Mesothelial cell of epicardium (in vitro differentiated cells): ENCODE measurements at regions not wholly inside any gene's neighbourhood (a gene's known extent, or its start where the extent isn't known, plus 50 kb on each side); places are given as distances from the start of the nearest gene placed in this dataset.
A peak's percentile ranks its signal among the peaks of the same experiment; 100 is the strongest.

Experiments
- DNase-seq, 2 experiments: peaks; one replicate each; pipeline ENCODE4 v3.0.0; 2021; ENCODE audit warnings: low spot score in 2 of 2; ENCODE audit not compliant: unreplicated experiment in 2 of 2
- H3K27ac Mint-ChIP-seq: 2 replicates; pipeline ENCODE4 v1.8.0; 2021; ENCODE audit warnings: mixed read lengths
- H3K27me3 Mint-ChIP-seq: 2 replicates; pipeline ENCODE4 v1.8.0; 2021; ENCODE audit warnings: low read depth, mixed read lengths
- H3K36me3 Mint-ChIP-seq: 2 replicates; pipeline ENCODE4 v1.8.0; 2021; ENCODE audit warnings: mixed read lengths
- H3K4me1 Mint-ChIP-seq: 2 replicates; pipeline ENCODE4 v1.8.0; 2021; ENCODE audit warnings: mixed read lengths
- H3K4me3 Mint-ChIP-seq: 2 replicates; pipeline ENCODE4 v1.8.0; 2021; ENCODE audit warnings: mild to moderate bottlenecking, moderate library complexity, mixed read lengths
- H3K9me3 Mint-ChIP-seq: 2 replicates; pipeline ENCODE4 v1.8.0; 2021; ENCODE audit warnings: mixed read lengths
- TF ChIP-seq, protein P1 (sequence below): fragments of 200-600 bp; sonication (generic); IDR thresholded peaks from one replicate; pipeline ENCODE4 v1.5.0; 2021; ENCODE audit warnings: antibody characterized with exemption; ENCODE audit not compliant: unreplicated experiment

DNA sequence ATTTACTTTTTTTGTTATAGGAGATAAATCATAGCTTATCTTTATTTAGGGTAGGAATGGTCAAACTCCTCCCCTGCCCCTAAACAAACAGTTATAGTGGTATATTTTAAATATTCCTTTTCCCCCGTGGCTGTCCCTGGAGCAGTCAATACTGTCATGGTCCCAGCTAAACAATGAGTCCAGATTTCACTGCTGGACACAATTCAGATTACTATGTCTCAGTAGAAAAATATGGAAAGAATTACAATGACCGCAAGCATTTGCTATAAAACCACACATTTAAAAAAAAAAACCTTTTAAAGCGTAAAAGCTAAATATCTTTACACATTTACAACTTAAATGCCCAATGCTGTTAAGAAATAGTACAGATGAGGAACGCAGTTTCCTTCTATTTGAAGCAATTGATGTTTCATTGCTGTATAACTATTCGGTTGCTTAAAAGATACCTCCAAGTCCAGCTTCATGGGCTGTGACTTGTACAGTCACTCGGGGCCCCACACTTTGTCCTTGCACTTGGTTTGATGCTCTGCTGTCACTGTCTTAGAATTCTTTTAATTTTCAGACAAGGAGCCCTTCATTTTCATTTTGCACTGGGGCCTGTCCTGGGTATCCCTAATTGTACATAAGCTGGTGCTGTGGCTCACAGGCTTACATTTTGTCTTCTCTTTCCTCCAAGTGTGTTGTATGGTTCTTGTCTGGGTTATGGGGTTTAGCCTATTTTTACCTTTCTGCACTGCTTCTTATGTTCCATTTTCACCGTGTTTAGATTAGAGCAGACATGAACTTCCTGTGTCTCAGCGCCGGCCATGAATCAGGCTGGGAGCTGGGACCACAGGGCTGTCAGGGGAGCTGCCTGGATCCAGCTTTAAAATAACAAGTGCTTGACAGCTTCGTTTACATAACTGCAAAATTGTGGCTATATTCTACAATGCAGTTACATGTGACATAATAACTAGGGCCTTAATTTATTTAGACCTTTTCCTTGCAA is 530.2 kb upstream of the FZD8 start:
- H3K36me3 Mint-ChIP-seq = no peaks in the 10 kb centered on the region
- peaks cover 7% of the 10 kb centered on the region for H3K9me3 Mint-ChIP-seq
- peak overlapping the region; percentile 87 for H3K27ac Mint-ChIP-seq
- TF ChIP-seq, protein P1, sequence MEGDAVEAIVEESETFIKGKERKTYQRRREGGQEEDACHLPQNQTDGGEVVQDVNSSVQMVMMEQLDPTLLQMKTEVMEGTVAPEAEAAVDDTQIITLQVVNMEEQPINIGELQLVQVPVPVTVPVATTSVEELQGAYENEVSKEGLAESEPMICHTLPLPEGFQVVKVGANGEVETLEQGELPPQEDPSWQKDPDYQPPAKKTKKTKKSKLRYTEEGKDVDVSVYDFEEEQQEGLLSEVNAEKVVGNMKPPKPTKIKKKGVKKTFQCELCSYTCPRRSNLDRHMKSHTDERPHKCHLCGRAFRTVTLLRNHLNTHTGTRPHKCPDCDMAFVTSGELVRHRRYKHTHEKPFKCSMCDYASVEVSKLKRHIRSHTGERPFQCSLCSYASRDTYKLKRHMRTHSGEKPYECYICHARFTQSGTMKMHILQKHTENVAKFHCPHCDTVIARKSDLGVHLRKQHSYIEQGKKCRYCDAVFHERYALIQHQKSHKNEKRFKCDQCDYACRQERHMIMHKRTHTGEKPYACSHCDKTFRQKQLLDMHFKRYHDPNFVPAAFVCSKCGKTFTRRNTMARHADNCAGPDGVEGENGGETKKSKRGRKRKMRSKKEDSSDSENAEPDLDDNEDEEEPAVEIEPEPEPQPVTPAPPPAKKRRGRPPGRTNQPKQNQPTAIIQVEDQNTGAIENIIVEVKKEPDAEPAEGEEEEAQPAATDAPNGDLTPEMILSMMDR = no peak
- peaks cover 33% of the 10 kb centered on the region for H3K4me1 Mint-ChIP-seq
- no peak for DNase-seq
- H3K4me3 Mint-ChIP-seq = peak overlapping the region; percentile 2
- H3K27me3 Mint-ChIP-seq = no peaks in the 10 kb centered on the region

DNA sequence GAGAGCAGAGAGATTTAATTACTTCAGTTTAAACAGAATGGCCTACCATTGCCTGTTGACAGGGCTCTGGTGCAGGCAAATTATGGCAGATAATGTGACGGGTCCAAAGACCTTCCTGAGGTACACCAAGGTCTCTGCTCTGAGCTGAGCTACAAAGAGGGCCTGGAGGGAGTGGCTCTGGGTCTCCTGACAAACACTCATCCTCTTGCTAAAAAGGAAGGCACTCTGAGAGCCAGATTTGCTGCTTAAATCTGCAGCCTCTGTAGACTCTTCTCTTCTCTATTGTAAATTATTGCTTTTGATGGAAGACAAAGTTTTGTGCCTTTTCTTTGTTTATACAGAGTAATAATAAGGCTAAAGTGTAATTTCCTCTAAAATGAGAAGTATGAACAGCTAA is 529.5 kb upstream of the FZD8 start:
- peaks cover 7% of the 10 kb centered on the region for H3K9me3 Mint-ChIP-seq
- H3K4me1 Mint-ChIP-seq = peaks cover 33% of the 10 kb centered on the region
- peak overlapping the region; percentile 87 for H3K27ac Mint-ChIP-seq
- TF ChIP-seq, protein P1 = no peak
- no peak for DNase-seq
- no peak overlapping the region for H3K4me3 Mint-ChIP-seq
- no peaks in the 10 kb centered on the region for H3K27me3 Mint-ChIP-seq
- no peaks in the 10 kb centered on the region for H3K36me3 Mint-ChIP-seq

DNA sequence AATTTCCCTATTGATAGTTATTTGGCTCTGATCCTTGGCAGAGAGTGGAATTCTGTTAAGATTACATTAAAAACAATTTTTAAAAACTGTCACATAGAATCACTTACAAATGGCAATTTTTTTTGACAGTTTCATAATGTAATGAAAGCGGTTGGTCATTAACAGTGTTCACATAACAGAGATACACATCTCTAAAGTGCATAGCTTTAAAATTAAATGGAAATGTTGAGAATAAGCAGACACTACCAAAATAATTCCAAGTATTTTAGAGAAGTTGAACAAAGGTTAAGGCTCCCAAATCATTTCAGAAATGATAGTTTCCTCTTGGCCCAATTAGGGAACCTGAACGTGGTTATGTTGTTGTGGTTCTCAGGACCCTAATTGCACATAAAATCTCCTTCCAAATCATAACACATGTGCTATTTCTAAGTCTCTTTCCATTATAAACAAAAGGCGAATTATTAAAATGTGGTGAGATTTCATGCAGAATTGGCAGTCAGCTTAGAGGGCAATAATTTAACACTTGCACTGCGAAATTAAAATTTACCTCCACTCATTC is 528.9 kb upstream of the FZD8 start:
- Mint-ChIP-seq H3K9me3 (peaks cover 6% of the 10 kb centered on the region), H3K4me1 (peaks cover 33% of the 10 kb centered on the region), H3K36me3 (no peaks in the 10 kb centered on the region), H3K27ac (peak overlapping the region; percentile 87), H3K4me3 (no peak overlapping the region), H3K27me3 (no peaks in the 10 kb centered on the region)
- TF ChIP-seq, protein P1 = no peak
- no peak for DNase-seq

DNA sequence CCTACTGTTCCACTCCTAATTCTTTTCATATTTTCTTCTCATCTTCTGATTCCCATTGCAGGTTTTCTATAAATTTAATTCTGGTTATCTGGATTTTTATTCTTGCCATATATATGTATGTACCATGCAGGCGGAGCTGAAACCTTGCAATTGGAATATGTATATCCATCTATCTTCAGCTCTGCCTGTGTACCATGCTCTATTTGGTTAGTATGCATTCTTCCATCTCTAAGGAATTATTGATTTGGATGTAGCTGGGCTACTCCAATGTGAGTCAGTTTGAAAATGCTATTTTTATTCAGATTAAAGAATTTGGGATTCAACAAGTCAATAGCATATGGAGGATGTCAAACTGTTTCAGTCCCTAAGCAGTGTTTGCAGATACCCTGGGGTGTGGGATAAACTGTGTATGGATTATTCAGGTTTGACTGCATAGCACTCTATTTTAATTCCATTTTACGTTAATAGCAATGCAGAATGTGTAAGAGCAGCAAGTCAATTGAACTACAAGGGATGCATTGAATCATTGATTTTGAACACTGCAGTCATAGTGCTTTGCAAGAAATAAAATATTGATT is 528.1 kb upstream of the FZD8 start:
- Mint-ChIP-seq H3K4me1 (peaks cover 33% of the 10 kb centered on the region), H3K36me3 (no peaks in the 10 kb centered on the region), H3K27me3 (no peaks in the 10 kb centered on the region), H3K9me3 (peaks cover 4% of the 10 kb centered on the region), H3K4me3 (no peak overlapping the region), H3K27ac (no peak overlapping the region)
- TF ChIP-seq, protein P1 = no peak
- DNase-seq = no peak

DNA sequence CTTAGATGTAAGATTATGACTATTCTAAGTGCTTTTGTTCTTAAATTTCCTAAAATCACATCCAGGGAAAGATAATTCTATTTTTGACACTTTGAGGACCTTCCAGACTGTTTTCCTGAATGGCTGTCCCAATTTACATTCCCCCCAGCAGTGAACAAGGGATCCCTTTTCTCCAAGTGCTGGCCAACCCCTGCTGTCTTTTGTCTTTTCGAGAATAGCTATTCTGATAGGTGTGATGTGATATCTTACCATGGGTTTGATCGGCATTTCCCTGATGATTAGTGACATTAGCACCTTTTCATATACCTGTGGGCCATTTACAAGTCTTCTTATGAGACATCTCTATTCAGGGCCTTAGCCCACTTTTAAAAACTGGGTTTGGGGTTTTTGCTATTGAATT is 526.7 kb upstream of the FZD8 start:
- Mint-ChIP-seq H3K9me3 (peaks cover 3% of the 10 kb centered on the region), H3K4me1 (peaks cover 34% of the 10 kb centered on the region), H3K27me3 (no peaks in the 10 kb centered on the region), H3K27ac (no peak overlapping the region), H3K36me3 (no peaks in the 10 kb centered on the region), H3K4me3 (no peak overlapping the region)
- TF ChIP-seq, protein P1 = no peak
- DNase-seq = no peak
